Gastrocnemius medialis (tissue), 4 donors: ENCODE measurements at regions not wholly inside any gene's neighbourhood (a gene's known extent, or its start where the extent isn't known, plus 50 kb on each side); places are given as distances from the start of the nearest gene placed in this dataset.

Experiments
- POLR2A ChIP-seq, 2 donors: fragments of 450-650 bp; IDR thresholded peaks; one replicate each; pipeline ENCODE4 v1.6.1; 2017; ENCODE audit warnings: antibody characterized with exemption in 2 of 2, mild to moderate bottlenecking in 2 of 2, moderate library complexity in 2 of 2
- TF ChIP-seq, protein P1 (sequence below), 5 experiments: fragments of 450-650 bp in 3 of 5; fragments of 200-600 bp in 2 of 5; sonication (generic) in 2 of 5; IDR thresholded peaks in 4 of 5; conservative IDR thresholded peaks in 1 of 5; 1 replicate in 4 of 5; 2 replicates in 1 of 5; pipeline ENCODE4 v1.5.1; 2016 to 2019; ENCODE audit warnings: antibody characterized with exemption in 5 of 5, mild to moderate bottlenecking in 3 of 5, moderate library complexity in 3 of 5

DNA sequence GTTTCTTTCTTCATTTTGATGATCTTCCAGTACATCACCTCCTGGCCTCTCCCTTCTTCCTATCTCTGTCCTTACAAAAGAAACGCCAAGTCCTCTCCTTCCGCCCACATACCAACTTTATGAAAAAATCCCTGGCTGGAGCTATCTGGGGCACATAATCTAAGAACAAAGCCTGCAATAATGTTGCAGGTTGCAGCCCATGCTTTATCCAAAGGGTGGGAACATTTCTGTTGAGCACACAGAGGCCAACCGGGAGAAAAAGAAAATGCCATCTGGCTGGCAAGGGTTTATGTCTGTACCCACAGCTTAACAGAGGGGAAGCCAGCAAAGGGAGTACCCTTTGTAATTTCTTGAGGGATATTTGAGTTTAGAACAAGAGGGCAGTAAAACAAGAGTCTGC lies 409.6 kb downstream of the SOX9 start:
- TF ChIP-seq, protein P1, sequence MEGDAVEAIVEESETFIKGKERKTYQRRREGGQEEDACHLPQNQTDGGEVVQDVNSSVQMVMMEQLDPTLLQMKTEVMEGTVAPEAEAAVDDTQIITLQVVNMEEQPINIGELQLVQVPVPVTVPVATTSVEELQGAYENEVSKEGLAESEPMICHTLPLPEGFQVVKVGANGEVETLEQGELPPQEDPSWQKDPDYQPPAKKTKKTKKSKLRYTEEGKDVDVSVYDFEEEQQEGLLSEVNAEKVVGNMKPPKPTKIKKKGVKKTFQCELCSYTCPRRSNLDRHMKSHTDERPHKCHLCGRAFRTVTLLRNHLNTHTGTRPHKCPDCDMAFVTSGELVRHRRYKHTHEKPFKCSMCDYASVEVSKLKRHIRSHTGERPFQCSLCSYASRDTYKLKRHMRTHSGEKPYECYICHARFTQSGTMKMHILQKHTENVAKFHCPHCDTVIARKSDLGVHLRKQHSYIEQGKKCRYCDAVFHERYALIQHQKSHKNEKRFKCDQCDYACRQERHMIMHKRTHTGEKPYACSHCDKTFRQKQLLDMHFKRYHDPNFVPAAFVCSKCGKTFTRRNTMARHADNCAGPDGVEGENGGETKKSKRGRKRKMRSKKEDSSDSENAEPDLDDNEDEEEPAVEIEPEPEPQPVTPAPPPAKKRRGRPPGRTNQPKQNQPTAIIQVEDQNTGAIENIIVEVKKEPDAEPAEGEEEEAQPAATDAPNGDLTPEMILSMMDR (IDR thresholded peaks at IDR 0.05 in 4 of 5, conservative IDR thresholded peaks at IDR 0.05 in 1 of 5), result no peak
- no peak for TF ChIP-seq POLR2A (IDR thresholded peaks at IDR 0.05)
